AG10803 (cell line): ENCODE measurements at regions not wholly inside any gene's neighbourhood (a gene's known extent, or its start where the extent isn't known, plus 50 kb on each side); places are given as distances from the start of the nearest gene placed in this dataset.

Experiments
- DNase-seq: peaks from one replicate; pipeline ENCODE4 v3.0.0; 2010; ENCODE audit warnings: low read depth
- H3K4me3 ChIP-seq: 2 replicates; pipeline ENCODE4 v1.5.1; 2011; ENCODE audit warnings: mild to moderate bottlenecking, low read length, control low read depth
- TF ChIP-seq, protein P1 (sequence below): conservative IDR thresholded peaks from 2 replicates; pipeline ENCODE4 v1.5.1; 2011; ENCODE audit warnings: mild to moderate bottlenecking, low read length, control low read depth, inconsistent platforms

DNA sequence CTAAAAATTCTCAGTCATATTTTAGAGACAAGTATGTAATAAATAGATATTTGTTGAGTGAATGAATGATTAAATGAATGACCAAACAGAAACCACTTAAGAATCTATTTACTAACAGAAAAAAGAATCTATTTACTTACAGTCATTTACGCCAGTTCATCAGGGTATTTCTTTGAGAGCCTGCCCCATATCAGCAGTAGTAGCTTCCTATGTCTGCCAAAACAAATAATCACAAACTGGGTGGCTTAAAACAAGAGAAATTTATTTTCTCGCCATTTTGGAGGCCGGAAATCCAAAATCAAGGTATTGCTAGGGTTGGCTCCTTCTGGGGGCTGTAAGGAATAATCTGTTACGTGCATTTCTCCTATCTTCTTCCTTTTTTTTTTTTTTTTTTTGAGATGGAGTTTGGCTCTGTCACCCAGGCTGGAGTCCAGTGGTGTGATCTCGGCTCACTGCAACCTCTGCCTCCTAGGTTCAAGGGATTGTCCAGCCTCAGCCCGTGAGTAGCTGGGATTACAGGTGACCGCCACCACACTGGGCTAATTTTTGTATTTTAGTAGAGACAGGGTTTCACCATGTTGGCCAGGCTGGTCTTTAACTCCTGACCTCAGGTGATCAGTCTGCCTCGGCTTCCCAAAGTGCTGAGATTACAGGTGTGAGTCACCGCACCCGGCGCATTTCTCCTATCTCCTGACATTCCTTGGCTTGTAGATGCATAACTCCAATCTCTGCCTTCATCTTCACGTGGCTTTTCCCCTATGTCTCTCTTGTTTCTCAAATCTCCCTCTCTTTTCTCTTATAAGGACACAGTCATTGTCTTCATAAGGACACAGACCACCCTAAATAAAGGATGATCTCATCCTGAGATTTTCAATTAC lies 65.2 kb upstream of the SPPL2A start:
- no peak overlapping the region for H3K4me3 ChIP-seq
- DNase-seq: no peak
- TF ChIP-seq, protein P1, sequence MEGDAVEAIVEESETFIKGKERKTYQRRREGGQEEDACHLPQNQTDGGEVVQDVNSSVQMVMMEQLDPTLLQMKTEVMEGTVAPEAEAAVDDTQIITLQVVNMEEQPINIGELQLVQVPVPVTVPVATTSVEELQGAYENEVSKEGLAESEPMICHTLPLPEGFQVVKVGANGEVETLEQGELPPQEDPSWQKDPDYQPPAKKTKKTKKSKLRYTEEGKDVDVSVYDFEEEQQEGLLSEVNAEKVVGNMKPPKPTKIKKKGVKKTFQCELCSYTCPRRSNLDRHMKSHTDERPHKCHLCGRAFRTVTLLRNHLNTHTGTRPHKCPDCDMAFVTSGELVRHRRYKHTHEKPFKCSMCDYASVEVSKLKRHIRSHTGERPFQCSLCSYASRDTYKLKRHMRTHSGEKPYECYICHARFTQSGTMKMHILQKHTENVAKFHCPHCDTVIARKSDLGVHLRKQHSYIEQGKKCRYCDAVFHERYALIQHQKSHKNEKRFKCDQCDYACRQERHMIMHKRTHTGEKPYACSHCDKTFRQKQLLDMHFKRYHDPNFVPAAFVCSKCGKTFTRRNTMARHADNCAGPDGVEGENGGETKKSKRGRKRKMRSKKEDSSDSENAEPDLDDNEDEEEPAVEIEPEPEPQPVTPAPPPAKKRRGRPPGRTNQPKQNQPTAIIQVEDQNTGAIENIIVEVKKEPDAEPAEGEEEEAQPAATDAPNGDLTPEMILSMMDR: no peak

DNA sequence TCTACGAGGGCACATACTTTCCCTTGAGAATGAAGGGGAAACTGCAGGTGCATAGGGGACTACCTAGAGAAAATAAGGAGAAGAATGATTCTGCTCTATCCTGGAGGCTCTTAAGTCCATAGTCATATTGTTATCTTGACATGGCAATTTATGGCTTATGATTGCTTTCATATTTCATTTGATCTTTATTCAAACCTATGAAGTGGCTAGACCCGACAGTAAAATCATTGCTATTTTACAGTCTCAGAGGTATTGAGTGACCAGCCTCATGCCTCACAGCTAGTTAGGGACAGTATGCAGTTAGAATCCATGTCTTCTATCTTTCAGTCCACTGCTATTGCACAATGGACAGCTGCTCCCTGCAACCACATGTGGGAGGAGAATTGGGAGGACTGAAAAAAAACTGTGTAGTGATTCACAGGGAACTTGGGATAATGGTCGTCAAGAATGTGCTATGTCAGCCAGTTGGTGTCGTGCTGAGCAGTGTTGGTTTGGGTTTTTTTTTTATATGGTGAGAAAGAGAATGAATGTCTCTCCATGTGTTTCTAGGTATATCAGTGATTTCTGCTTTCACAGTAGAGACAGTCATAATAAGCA lies 63.2 kb upstream of the SPPL2A start:
- H3K4me3 ChIP-seq: no peak overlapping the region
- DNase-seq: peak; percentile 95
- TF ChIP-seq, protein P1: peak; percentile 17; the same call in 1 of the 2 replicates

DNA sequence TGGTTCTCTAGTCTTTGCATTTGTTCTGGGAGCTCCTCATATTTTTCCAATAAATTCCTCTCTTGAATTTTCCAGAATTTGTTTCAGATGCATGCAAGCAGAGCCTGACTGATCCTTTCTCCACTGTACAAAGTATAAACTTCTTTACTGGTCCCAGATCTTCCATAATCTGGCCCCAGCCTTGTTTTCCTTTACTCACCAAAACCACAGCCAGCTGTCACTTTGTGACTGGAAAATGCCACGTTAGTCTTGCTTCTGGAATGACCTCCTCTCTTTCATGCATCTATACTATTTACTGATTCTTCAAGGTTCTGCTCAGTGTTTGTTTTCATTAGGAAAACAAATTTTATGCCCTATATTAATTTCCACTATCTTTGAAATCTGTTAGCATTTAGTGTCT lies 60.4 kb upstream of the SPPL2A start:
- peak; percentile 13 for DNase-seq
- no peak overlapping the region for H3K4me3 ChIP-seq
- TF ChIP-seq, protein P1: no peak

DNA sequence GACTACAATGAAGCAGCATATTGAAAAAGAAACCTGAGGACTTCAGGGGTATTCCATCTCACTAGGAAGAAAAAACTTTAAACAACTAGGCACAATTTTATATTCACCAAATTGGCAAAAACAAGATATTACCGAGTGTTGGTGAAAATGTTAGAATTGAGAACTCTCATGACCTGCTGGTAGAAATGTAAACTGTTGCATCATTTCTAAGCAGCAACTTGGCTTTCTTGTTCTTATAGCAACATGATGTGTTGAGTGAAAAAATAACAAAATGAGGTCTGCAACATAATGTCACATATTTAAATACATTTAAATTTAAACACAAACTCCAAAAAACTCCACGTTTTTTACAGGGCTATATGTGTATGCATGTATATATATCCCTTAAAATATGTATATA lies 59.0 kb upstream of the SPPL2A start:
- no peak overlapping the region for H3K4me3 ChIP-seq
- DNase-seq: no peak
- TF ChIP-seq, protein P1: no peak

DNA sequence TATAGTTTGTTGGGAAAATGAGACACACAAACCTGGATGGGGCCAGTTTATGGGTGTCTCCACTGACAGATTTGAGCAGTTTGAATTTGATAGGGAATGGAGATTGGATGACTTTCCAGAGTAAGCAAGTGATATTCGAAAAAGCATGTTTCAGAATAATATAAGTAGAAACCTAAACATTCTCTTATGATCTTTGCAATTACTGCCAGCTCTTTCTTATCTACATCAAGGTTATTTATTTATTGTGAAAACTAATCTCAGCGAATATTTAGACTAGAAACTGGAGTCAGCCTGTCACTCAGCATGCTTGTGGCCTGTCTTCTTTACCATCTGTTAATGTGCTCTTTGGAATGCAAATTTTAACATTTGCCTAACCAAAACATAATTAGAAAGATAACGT lies 57.8 kb upstream of the SPPL2A start:
- H3K4me3 ChIP-seq: no peak overlapping the region
- TF ChIP-seq, protein P1: no peak
- DNase-seq: no peak

DNA sequence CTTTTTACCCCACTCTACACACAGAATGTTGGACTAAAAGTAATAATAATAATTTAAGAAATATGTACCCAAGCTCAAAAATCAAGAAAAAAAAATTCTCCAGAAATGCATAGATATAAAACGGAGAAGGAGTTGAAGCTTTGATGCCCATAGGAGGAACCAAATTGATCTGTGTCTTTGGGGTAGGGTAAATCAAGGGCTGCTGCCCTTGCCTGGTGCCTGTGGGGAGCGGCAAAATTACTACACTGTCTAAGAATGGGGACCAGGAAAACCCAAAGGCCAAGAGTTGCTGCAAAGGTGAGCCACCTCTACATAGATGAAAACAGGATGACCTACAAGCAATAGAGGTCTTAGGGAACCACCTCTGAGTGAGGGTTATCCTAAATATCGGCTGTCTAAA lies 56.0 kb upstream of the SPPL2A start:
- DNase-seq: no peak
- TF ChIP-seq, protein P1: no peak
- no peak overlapping the region for H3K4me3 ChIP-seq
